ENCODE measurements at regions not wholly inside any gene's neighbourhood (a gene's known extent, or its start where the extent isn't known, plus 50 kb on each side); places are given as distances from the start of the nearest gene placed in this dataset.
A peak's percentile ranks its signal among the peaks of the same experiment; 100 is the strongest.

DNA sequence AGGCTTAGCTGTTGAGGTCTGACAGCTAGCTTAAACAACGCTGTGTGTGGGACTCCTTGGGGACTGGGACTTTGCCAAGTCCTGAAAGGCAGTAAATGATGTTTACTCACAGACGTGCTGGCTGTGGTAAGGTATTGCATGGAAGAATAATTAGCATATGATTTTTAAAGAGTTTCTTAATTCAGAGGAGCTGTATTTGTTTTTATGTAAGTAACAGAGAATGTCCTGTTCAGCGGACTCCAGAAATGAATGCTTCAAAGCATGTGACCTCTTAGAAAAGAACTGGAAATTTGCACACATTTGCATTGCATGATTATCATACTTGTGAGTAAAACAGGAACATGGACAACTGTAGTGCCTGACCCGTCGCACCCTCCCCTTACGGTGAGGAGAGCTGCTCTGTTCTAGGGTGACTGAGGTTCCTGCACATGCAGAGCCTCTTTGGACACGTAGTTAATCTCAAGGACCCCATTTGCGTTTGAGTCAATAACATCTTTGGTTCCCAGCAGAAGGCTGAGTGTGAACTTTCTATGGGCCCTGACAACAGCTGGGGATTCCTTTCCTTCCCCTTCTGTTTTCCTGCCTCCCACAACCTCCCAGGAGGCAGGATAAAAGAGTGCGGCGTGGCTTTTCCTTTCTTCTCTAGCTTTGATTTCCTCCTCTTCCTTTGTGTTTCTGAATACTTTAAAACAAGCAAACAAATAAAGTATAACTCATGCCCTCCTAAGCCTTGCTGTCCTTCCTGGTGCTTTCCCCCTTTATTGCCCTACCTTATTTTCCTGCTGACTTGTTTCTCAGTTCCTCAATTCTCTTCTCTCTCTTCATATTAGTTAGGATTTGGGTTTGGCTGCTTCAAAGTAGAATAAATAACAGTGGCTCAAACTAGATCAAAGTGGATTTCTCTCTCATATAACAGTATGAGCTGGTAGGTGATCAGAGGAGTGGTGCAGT is 157.2 kb upstream of the CD180 start:
- Histone ChIP-seq H3K4me3 (replicated peaks in 1 of 3) (no peak overlapping the region), H3K36me3 (no peaks in the 10 kb centered on the region), H3K27me3 (no peaks in the 10 kb centered on the region), H3K4me1 (peaks cover 0 to 9% of the 10 kb centered on the region in 2 donors), H3K27ac (no peak overlapping the region), H3K9me3 (no peaks in the 10 kb centered on the region)
- no peak for TF ChIP-seq POLR2A (IDR thresholded peaks at IDR 0.05)
- TF ChIP-seq, protein P1, sequence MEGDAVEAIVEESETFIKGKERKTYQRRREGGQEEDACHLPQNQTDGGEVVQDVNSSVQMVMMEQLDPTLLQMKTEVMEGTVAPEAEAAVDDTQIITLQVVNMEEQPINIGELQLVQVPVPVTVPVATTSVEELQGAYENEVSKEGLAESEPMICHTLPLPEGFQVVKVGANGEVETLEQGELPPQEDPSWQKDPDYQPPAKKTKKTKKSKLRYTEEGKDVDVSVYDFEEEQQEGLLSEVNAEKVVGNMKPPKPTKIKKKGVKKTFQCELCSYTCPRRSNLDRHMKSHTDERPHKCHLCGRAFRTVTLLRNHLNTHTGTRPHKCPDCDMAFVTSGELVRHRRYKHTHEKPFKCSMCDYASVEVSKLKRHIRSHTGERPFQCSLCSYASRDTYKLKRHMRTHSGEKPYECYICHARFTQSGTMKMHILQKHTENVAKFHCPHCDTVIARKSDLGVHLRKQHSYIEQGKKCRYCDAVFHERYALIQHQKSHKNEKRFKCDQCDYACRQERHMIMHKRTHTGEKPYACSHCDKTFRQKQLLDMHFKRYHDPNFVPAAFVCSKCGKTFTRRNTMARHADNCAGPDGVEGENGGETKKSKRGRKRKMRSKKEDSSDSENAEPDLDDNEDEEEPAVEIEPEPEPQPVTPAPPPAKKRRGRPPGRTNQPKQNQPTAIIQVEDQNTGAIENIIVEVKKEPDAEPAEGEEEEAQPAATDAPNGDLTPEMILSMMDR (IDR thresholded peaks at IDR 0.05): peak in 1 of 6 experiments; percentile 13
- DNase-seq: peak in 1 of 2 donors; percentile 36
- 59 to 70% methylated on average over 10 of the region's 10 CpGs for WGBS, 2 donors
- intact Hi-C loops (cut with DNase I): no loop called here

DNA sequence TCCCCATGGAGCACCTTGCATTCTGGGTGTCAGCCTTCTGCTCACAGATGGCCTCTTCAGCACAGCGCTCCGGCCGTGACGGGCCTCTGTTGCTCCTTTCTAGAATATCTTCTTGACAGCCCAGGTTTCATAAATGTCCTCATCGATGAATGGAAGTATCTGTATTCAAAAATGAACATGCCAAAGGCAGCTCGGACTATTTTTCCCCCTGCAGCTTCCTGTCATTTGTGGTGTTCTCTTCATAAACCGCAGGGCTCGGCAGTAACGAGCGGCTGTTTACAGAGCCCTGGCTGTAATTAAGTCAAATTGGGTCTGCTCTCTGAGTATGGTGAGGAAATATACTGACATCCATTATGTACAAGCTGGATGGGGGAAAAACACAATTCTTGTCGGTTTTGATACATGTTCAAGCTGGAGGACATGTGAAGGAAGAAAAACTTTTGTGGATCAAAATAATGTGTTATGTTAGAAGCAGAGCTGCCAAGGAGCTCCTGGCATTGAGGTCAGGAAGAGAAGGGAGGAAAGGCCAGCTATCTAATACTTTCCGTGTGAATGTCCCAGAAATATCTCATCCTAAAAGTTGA is 154.1 kb upstream of the CD180 start:
- 68 to 84% methylated on average over 12 of the region's 12 CpGs for WGBS, 2 donors
- no peak for DNase-seq
- H3K36me3 ChIP-seq: no peaks in the 10 kb centered on the region
- no peaks in the 10 kb centered on the region for H3K9me3 ChIP-seq
- H3K4me3 ChIP-seq (replicated peaks in 1 of 3): no peak overlapping the region
- intact Hi-C loops (cut with DNase I): no loop called here
- TF ChIP-seq, protein P1 (IDR thresholded peaks at IDR 0.05): no peak
- TF ChIP-seq POLR2A (IDR thresholded peaks at IDR 0.05): no peak
- peak overlapping the region in 1 of 3 donors; percentile 35 for H3K27ac ChIP-seq
- H3K4me1 ChIP-seq: peaks cover 0 to 9% of the 10 kb centered on the region in 2 donors
- H3K27me3 ChIP-seq: no peaks in the 10 kb centered on the region

DNA sequence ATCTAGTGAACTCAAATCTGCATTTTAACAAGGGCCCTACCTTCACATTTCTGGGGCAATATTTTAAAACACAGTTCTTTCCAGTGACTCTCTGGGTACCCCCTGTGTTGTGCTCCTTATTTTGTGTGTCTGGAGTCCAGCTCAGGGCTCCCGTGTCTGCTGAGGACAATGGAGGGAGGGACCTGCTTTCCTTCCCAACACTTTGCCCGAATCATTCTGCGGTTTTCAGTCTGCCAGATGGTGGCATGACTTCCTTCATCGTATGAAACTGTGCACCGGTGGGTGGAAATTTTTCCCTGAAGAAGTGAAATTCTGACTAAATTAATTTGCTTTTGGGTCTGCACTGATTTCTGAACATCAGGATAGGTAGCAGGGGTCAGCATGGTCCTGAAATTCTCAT is 153.6 kb upstream of the CD180 start:
- Histone ChIP-seq H3K27ac (peak overlapping the region in 1 of 3 donors; percentile 35), H3K9me3 (no peaks in the 10 kb centered on the region), H3K4me1 (peaks cover 0 to 9% of the 10 kb centered on the region in 2 donors), H3K36me3 (no peaks in the 10 kb centered on the region), H3K4me3 (replicated peaks in 1 of 3) (no peak overlapping the region), H3K27me3 (no peaks in the 10 kb centered on the region)
- WGBS, 2 donors: 58 to 71% methylated on average over 5 of the region's 5 CpGs
- no peak for DNase-seq
- TF ChIP-seq POLR2A (IDR thresholded peaks at IDR 0.05): no peak
- TF ChIP-seq, protein P1 (IDR thresholded peaks at IDR 0.05): no peak
- intact Hi-C loops (cut with DNase I): no loop called here

DNA sequence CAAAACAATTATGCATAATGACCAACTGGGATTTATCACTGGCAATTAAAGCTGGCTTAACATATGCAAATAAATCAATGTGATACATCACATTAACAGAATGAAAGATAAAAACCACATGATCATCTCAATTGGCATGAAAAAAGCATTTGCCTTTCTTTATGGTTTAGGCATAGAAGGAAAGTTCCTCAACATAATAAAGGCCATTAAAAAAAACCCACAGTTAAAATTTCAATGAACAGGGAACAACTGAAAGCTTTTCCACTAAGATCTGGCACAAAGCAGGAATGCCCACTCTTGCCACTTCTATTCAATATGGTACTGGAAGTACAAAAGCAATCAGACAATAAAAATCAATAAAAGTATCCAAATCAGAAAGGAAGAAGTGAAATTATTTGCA is 151.2 kb upstream of the CD180 start:
- no peaks in the 10 kb centered on the region for H3K36me3 ChIP-seq
- H3K27me3 ChIP-seq: no peaks in the 10 kb centered on the region
- H3K27ac ChIP-seq: no peak overlapping the region
- H3K4me3 ChIP-seq (replicated peaks in 1 of 3): no peak overlapping the region
- intact Hi-C loops (cut with DNase I): no loop called here
- DNase-seq: no peak
- no peaks in the 10 kb centered on the region for H3K4me1 ChIP-seq
- H3K9me3 ChIP-seq: no peaks in the 10 kb centered on the region
- TF ChIP-seq, protein P1 (IDR thresholded peaks at IDR 0.05): no peak
- no peak for TF ChIP-seq POLR2A (IDR thresholded peaks at IDR 0.05)

DNA sequence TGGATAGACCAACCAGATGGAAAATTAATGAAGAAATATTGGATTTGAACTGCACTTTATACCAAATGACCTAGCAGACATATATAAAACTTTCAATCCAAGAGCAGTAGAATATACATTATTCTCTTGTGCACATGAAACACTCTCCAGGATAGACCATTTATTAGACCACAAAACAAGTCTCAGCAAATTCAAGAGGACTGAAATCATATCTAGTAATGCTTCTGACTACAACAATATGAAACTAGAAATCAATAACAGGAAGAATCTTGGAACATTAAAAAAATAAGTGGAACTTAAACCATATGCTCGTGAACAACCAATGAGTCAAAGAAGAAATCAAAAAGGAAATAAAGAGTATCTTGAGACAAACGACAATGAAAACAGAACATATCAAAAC is 150.0 kb upstream of the CD180 start:
- no peak for DNase-seq
- TF ChIP-seq POLR2A (IDR thresholded peaks at IDR 0.05): no peak
- TF ChIP-seq, protein P1 (IDR thresholded peaks at IDR 0.05): no peak
- intact Hi-C loops (cut with DNase I): no loop called here
- H3K27ac ChIP-seq: no peak overlapping the region
- H3K9me3 ChIP-seq: no peaks in the 10 kb centered on the region
- 53 to 58% methylated on average over 2 of the region's 2 CpGs for WGBS, 2 donors
- H3K4me1 ChIP-seq: no peaks in the 10 kb centered on the region
- no peaks in the 10 kb centered on the region for H3K27me3 ChIP-seq
- H3K36me3 ChIP-seq: no peaks in the 10 kb centered on the region
- H3K4me3 ChIP-seq (replicated peaks in 1 of 3): no peak overlapping the region
